NCI-H510A (cell line): ENCODE measurements at regions not wholly inside any gene's neighbourhood (a gene's known extent, or its start where the extent isn't known, plus 50 kb on each side); places are given as distances from the start of the nearest gene placed in this dataset.

Source experiments
- DNase-seq: peaks from one replicate; lab custom pipeline; 2025; lab: John Stamatoyannopoulos, UW

DNA sequence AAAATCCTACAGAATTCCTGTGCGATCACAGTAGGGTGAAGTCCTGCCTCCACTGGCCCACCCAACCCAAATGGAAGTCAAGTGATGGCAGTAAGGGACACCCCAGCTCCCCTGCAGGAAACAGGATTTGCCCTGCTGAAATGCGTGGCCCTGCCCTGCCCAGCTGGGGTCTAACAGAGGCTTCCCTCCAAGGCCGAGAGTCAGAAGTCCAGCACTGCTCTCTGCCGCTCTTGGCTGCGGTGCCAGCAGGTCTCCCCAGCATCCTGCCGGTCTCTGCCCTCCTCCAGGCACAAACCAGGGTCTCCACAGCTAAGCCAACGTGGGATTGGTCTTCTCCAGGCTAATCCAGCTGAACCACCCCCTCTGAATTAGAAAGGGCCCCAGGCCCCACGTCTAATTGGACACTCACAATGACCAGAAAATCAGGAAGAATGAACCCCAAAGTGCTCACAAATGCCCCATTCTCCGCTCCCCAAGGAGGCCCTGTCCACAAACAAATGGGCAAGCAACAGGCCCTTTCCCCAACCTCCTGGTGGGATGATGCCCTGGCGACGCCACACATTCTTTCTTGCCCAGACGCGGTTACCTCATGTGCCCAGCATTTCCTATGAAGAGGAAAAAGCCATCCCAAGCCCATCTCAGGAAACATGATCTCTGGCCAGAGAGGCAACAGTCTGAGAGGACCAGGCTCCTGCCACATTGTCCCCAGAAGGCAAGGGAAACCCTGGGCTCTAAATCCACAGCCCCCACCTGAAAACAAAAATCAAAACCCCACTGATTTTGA, 117.2 kb downstream of the BANF2 start:
- DNase-seq: no peak

DNA sequence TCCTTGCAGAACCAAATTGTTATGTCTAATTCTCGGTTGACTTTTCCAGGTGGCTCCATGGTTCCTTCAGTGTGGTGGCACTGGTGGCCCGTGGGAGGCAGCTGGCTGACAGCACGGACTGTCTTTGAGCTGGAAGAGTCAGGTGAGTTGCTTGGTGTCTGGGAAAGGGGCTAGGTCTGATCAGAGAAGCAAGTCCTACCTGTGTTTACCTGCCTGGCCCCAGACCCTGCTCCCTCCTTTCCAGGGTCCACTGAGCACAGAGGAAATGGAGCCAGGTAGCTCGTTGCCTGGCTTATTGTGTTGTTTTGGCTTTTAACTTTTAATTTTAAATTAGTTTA, 111.8 kb downstream of the BANF2 start:
- no peak for DNase-seq

DNA sequence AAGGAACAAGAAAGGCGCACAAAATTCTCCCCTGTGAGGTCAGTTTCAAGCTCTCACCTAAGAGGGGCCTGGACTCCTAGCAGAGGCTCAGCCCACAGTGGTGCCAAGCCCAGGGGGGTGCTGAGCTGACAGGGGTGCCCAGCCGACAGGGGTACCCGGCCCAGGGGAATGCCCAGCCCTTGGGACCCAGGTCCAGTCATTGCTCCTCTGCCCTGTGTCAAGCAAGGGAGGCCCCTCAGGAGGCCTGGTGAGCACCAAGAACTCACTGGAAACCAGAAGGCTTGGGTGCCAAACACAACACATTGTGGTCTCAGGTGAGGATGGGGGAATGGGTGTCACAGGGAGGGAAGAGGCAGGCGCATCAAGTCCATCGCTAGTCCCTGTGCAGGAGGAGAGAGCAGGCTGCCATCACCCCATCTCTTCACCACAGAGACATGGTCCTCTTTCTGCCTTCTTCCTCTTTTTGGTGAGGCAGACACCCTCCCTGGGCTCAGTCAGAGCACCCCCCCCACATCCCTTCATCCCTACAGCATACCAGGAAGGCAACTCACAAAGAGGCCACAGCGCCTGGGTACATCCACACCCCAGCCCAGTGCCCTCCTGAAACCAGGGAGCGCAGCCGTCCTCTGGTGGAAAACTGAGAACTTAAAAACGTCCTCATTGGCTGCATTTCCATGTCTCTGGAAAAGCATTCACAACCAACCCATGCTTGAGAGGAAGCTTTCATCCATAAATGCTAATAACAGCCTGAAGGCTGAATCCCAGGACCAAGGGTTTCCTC, 111.3 kb downstream of the BANF2 start:
- no peak for DNase-seq

DNA sequence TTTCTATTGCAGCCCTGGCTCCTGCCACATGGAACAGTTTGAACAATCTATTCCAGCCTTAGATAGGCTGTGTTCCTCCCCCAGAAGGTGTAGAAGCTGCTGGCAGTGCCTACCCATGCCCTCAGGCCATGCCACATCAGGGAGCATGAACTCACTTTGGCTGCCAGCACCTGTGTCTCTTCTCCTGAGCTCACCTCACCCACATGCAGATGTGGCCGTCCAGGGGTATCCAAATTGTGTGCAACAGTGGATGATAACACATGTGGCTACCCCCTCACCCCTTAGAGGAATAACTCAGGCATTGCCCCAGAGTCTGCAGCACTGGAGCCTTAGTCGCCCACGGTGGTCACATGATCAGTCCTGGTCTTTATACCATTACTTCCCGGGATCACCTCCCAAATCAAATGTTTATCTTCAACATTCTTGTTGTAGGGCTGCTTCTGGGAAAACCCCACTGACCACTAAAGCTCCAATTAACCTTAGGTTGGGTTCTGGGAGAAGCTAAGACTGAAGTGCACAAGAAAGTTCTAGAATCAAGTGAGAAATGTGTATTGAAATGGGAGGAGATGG, 110.4 kb downstream of the BANF2 start:
- no peak for DNase-seq

DNA sequence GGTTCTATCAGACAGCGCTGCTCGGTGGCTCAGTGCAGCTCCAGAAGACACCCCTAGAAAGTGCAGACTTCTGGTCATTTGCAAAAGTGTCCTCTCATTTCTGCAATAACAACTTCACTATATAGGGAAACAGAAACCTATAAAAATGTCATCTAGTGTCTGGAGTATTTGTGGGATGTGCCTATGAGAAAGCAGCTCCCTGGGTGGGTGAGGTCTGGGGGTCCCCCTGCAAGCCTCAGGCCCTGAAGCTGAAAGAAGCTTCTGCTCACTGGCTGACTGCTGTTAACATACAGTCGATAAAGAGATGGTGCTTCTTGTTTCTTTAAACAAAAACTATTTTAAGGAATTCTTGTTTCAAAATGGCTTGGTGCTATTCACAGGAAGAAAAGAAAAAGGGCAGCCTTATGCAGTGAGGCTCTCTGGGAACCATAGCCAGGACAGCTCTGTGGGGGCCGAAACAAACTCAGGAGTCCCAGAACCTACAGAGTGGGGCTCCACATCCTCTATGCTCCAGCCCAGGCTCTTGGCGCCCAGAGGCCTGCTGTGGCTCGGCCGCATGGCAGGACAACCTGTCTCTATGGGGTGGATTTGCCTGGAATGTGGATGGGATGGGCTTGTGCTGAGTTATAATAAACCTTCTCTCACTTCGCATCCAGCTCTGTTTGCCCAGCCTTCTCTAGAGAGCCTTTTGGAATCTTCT, 109.7 kb downstream of the BANF2 start:
- no peak for DNase-seq

DNA sequence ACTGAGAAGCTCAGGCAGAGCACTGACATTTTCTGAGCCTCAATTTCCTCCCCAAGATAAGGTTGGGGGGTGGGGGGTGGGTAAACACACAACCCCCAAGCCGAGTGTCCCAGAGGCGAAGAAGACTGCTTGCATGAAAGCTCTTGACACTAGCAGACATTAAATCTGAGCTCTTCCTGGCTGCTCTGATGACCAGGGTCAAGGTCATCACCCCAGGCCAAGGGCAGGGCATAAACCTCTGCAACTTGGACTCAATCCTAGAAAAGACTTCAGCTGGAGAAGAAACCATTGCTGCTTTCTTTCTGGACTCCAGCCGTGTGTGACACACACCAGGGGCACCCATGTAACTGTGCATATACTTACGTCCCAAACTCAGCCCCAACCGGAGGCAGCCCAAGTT, 109.0 kb downstream of the BANF2 start:
- DNase-seq: no peak

DNA sequence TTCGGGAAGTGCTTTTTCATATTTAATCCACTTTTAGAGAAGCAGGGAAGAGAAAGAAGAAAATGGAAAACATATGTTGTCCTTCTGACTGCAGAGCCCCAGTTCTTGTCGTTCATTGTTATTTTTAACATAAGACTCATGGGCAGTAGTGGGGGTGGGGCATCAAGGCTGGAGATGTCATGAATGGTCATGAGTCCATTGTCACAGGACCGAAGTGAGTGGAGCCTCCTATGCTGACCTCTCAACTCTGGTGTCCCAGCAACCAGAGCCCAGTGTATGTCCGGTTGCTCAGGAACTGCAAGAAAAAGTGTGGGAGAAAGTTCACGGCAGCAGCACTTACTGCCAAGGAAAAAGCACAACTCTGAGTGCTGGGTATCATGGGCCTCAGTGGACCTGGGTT, 108.6 kb downstream of the BANF2 start:
- no peak for DNase-seq

DNA sequence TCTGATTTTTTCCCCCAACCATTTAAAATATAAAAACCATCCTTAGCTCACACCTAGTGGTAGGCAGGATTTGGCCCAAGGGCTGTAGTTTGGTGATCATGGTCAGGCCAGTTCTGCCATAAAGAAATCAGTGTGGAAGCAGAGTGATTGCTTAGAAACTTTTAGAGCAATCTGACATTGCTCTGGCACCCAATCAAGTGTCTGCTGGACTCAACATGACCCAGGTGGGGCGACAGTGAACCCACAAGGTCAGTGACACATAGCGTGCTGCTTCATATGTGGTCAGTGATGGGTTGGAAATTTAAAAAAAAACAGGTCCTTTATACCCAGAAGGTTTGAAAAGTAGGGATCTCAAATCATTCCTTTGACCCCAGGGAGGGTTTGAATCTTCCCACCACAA, 107.9 kb downstream of the BANF2 start:
- DNase-seq: no peak

DNA sequence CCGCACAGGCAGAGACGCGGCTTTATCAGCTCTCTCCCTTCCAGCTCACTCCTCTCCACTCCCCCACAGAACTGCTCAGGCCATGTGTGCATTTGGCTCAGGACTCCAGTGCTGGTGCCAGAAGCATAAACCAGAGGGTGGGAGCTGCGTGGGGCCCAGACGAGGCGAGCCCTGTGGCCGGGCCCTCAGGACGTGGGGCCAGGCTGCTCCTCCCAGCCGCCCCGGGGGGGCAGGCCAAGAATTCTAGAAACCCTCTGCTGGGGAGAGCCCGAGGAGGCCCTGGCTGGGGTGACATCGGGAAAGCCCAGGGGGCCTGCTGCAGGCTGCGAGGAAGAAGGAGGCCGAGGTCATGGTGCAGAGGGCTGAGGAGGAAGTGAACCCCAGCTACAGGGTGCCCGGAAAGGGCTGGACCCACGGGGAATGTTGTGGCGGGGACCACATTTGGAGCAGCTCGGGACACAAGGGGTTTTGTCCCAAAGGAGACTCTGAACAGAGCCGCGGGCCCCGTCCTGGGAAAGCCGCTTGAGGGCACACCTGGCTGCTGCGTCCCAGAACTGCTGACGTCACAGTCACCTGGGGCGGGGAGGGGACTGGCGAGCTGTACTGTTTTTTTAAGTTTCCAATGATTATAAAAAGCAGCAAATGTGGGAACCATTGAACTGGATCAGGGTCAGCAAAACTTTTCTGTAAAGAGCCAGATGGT, 107.1 kb downstream of the BANF2 start:
- no peak for DNase-seq

DNA sequence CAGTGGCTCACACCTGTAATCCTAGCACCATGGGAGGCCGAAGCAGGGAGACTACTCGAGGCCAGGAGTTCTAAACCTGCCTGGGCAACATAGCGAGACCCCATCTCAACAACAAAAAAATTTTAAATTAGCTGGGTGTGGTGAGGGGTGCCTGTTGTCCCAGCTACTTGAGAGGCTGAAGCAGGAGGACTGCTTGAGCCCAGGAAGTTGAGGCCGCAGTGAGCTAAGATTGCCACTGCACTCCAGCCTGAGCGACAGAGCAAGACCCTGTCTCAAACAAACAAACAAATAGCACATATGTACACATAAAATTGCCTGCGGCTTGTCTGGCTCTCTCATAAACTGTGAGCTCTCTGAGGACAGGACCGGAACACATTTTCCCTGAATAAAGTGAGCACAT, 106.3 kb downstream of the BANF2 start:
- DNase-seq: no peak

DNA sequence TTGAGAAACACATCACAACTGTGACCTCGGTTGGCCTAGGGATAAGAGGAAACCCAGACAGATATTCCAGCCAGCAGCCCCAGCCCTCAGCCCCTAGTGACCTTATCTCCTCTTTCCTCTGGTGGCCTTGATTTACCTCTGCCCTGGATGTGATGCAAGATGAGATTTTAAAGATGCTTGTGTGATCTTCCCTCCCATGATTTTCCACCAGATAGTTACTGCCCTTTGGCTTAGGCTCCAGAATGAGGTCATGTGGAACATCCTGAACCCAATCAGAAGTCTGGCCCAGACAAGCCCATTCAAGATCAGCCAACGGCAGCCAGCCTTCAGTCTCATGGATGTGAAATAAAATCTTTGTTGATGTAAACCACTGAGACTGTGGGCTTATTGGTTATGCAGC, 104.0 kb downstream of the BANF2 start:
- DNase-seq: no peak

DNA sequence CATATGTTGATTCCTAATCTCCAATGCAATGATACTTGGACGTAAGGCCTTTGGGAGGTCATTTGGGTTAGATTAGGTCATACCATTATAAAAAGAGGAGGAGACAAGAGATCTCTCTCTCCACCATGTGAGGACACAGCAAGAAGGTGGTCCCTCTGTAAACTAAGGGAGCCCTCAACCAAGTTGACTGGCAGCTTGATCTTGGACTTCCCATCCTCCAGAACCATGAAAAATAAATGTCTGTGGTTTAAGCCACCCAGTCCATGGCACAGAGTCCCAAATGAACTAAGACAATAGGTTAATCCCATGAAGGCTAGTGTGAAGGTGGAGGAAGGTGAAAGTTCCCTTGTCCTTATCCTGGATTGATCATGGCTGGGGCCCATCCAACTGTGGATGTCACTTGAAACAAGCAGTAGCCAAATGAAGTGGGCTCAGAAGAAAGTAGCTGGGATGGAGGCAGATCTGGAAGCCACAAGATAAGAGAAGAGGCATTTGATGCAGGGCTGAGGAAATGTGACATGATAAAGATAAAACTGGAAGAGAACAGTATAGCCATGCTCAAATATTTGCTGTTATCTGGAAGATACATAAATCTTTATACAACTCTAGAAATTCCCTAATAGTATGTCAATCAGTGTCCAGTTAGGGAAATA, 99.9 kb downstream of the BANF2 start:
- DNase-seq: no peak

DNA sequence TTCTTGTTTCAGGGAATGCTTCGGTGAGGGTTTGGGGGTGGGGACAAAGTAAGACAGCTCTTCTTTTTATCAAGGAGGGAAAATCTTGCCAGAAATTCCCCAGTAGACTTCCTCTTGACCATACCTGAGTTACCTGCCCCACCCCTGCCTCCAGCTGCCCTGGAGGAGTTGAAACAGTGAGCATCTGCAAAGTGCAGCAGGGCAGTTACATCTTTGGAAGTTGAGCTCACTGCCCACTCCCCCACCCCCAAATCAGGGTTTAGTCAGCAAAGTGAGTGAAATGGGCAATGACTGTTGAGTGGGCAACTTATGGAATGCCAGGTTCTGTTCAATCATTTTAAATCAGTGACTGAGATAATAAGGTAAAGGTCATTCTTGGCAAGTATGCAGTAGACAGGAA, 98.8 kb downstream of the BANF2 start:
- no peak for DNase-seq

DNA sequence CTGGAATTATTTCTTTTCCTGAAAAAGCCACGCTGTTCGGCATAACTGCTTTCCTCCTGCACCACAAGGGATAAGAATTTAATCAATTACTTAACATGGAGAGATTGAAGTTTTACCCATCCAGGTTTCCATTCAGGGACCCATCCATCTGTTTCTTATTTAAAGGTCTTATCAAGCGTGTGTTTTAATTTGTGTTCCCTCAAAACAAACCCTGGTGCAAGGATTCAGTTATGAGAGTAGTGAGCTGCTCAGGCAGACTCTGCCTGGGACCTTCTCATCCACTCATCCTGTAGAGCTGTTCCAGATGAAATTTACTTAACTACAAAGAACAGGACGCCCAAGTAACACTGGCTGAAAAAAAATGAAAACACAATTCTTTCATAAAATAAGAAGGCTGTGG, 97.8 kb downstream of the BANF2 start:
- no peak for DNase-seq

DNA sequence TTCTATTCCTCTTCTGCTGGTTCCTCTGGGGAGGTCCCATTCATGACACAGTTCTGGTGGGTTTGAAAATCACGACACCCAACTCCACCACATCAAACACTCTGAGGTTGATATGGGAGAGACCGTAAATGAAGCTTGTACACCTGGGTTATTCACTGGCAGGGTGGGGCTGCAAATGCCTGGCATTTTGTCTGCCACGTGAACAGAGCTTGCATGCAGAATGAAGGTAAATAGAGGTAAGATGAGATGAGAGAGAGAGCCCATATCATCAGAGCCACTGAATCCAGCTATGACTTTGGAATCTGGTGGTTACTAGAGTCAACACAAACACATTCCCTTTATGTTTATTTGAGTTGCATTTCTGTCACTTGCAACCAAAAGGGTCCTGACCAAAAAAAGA, 97.4 kb downstream of the BANF2 start:
- DNase-seq: no peak

DNA sequence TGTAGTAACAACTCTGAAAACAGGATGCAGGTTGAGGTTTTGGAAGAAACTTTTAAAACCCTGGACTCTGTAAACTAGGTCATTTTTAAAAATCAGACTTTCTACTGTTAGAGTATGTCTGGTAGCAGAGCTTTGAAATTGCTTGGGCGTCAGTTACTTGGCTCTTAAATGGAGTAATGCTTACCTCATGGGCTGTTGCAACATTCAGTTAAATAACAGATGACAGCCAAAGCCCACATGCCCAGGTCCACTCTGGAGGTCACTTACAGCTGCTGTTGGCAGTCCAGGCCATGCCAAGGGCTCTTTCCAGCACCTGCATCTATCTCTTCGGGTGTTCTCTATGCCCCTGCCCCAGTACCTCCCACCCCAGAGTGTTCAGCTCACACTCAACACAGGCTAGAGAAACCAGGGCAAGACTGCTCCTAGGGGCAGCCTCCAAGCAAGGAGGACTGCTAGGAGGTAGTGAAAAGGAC, 96.4 kb downstream of the BANF2 start:
- DNase-seq: no peak

DNA sequence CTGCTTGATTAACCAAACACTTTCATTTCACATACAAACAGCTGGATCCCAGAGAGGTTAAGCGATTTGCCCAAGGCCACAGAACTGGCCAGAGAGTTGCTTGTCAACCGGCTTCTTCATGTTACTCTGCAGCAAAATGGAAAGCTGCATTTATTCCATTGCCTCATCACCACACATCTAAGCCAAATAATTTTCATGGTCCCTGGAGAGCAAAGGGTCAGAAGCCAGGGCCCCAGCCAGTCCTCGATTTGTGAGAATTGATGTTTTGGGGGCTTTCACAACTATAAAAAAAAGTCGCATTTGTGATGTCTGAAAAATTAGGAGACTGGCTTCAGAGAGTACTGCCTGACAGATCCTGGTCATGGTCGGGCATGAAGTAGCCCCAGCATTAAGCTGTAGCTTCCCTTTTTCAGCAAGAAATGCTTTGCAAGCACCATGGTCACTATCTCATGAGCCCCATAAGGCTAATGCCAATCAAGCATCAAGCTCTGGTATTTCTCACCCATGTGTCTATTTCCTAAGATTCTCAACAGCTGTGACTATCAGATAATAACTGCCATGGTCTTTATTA, 95.8 kb downstream of the BANF2 start:
- no peak for DNase-seq

DNA sequence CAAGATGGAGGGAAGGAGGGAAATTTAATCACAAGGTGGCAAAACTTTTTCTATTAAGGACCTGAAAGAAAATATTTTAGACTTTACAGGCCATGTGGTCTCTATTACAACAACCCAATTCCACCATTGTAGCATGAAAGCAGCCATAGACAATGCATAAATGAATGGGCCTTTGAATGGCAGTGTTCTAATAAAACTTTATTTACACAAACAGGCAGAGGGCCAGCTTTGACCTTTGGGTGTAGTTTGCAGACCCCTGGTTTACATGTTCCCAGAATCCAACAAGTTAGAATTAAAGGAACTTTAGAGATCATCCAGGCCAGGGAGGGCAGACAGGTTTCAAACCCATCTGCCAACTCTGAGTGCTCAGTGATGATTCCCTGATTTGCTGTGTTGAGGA, 95.2 kb downstream of the BANF2 start:
- DNase-seq: no peak

DNA sequence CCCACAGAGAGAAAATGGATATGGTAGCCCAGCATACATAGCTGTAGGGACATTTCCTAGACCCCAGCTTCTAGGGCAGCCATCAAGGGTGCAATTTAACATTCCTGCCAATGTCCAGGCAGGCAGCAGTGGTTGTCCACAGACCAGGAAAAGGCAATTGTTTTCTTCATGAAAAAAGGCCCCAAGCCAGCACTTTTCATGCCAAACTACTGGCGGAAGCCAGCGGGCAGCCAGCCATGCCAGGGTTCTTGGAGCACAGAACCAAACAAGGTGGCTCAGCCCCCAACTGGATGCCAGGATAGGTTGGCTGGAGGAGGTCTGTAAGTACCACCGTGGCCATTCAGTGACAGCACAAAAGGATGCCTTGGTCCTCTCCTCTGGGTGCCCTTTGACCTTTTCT, 94.6 kb downstream of the BANF2 start:
- no peak for DNase-seq

DNA sequence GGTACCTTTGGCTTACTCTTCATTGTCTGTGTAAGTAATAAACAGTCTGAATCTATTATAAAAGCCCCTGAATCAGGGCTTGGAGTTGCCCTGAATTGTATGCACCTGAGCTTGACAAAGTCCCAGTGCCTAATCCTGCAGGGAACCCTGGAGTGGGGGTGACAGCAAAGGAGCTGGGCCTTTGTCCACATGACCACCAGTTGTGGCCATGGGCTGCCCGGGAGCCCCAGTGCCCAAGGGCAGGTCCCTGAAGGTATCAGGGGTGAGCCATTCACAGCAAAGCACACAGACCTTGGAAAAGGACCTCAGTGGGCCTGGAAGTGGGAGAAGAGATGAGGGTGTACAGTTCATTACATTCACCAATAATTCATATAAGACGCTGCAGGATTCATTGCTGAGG, 94.2 kb downstream of the BANF2 start:
- DNase-seq: no peak

DNA sequence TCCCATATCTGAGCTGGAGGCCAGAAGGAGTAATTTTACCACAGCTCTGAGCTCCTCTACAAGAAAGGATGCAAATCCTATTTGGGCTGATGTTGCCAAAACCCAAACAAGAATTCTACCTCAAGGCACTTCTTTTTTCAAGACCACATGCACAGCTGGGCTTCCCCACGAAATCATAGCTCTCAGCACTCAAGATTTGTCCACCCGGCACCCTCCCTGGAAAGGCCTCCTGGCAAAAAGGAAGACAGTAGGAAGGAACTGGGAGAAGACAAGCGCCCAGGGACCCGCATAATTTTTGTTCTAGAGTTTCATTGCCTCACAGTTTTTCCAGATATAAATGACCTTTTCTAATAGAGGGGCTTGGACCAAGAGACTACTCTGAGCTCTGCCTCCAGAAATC, 90.5 kb downstream of the BANF2 start:
- no peak for DNase-seq
